PC-9 (cell line): ENCODE measurements at regions not wholly inside any gene's neighbourhood (a gene's known extent, or its start where the extent isn't known, plus 50 kb on each side); places are given as distances from the start of the nearest gene placed in this dataset.

Source experiments
- BruUV-seq: library from RNA; stranded (reverse); fragments of 400-500 nt; replicated peaks from 2 replicates; lab custom pipeline; 2021; lab: Mats Ljungman, UMichigan
- CTCF ChIA-PET: fragments of 300-600 bp; sonication (Branson Sonifier 250); formaldehyde crosslinking; loops from one replicate; lab custom pipeline; 2022; ENCODE audit warnings: antibody characterized with exemption; lab: Charles Lee
- POLR2A ChIA-PET: fragments of 300-600 bp; sonication (Branson Sonifier 250); formaldehyde crosslinking; loops from one replicate; lab custom pipeline; 2022; ENCODE audit warnings: antibody characterized with exemption; ENCODE audit not compliant: unreplicated experiment; lab: Charles Lee
- DNase-seq, 2 experiments: peaks; one replicate each; pipeline versions ENCODE4 v3.0.0 to v3.0.0-alpha.2; 2015 to 2022; ENCODE audit warnings: mixed read lengths in 1 of 2
- H2AFZ ChIP-seq: fragments of 200-600 bp; sonication (generic); 2 replicates; pipeline ENCODE4 v1.8.1; 2017; ENCODE audit warnings: antibody characterized with exemption
- H3F3A ChIP-seq: fragments of 200-600 bp; sonication (generic); 2 replicates; pipeline ENCODE4 v1.8.1; 2017; ENCODE audit warnings: antibody characterized with exemption, mild to moderate bottlenecking, low read depth; ENCODE audit not compliant: insufficient read depth
- H3K27ac ChIP-seq: fragments of 200-600 bp; sonication (generic); 2 replicates; pipeline ENCODE4 v1.6.1; 2016; ENCODE audit warnings: mixed run types
- H3K27me3 ChIP-seq: fragments of 200-600 bp; sonication (generic); 2 replicates; pipeline ENCODE4 v1.6.1; 2016; ENCODE audit warnings: low read depth, mixed run types; ENCODE audit not compliant: insufficient read depth
- H3K36me3 ChIP-seq: fragments of 200-600 bp; sonication (generic); 2 replicates; pipeline ENCODE4 v1.6.1; 2016; ENCODE audit warnings: low read depth, mixed run types
- H3K4me1 ChIP-seq: fragments of 200-600 bp; sonication (generic); replicated peaks from 2 replicates; pipeline ENCODE4 v1.6.1; 2016; ENCODE audit warnings: mixed run types; ENCODE audit not compliant: insufficient read depth
- H3K4me2 ChIP-seq: fragments of 200-600 bp; sonication (generic); 2 replicates; pipeline ENCODE4 v1.6.1; 2017; ENCODE audit warnings: mixed run types
- H3K4me3 ChIP-seq: fragments of 200-600 bp; sonication (generic); 2 replicates; pipeline ENCODE4 v1.6.1; 2016; ENCODE audit warnings: mixed run types
- H3K79me2 ChIP-seq: fragments of 200-600 bp; sonication (generic); 2 replicates; pipeline ENCODE4 v1.6.1; 2017; ENCODE audit warnings: low read depth, mixed run types
- H3K9me2 ChIP-seq: fragments of 200-600 bp; sonication (generic); 2 replicates; pipeline ENCODE4 v1.8.1; 2017; ENCODE audit warnings: mild to moderate bottlenecking; ENCODE audit not compliant: insufficient read depth
- H3K9me3 ChIP-seq: fragments of 200-600 bp; sonication (generic); 2 replicates; pipeline ENCODE4 v1.8.1; 2016; ENCODE audit warnings: low read depth; ENCODE audit not compliant: insufficient read depth
- H4K20me1 ChIP-seq: fragments of 200-600 bp; sonication (generic); 2 replicates; pipeline ENCODE4 v1.8.1; 2017; ENCODE audit not compliant: insufficient read depth
- EZH2 ChIP-seq: fragments of 200-600 bp; sonication (generic); IDR thresholded peaks from 2 replicates; pipeline ENCODE4 v1.8.0; 2017; ENCODE audit warnings: antibody characterized with exemption, low read depth
- intact Hi-C: fragments of 100-400 bp; cut with micrococcal nuclease; formaldehyde crosslinking; loops from one replicate; pipeline ENCODE4 v1.10.0; 2022; ENCODE audit not compliant: unreplicated experiment
- TF ChIP-seq, protein P1 (sequence below): fragments of 200-600 bp; sonication (generic); conservative IDR thresholded peaks from 2 replicates; pipeline ENCODE4 v1.6.1; 2017; ENCODE audit warnings: mixed run types, antibody characterized with exemption, mild to moderate bottlenecking, moderate library complexity

DNA sequence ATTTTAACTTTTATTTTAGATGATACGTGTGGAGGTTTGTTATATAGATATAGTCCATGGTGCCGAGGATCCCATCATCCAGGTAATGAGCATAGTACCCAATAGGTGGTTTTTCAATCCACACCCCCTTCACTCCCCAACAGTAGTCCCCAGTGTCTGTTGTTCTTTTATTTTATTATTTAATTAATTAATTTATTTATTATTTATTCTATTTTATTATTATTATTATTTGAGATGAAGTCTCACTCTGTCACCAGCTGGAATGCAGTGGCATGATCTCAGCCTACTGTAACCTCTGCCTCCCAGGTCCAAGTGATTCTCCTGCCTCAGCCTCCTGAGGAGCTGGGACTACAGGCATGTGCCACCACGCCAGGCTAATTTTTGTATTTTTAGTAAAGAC, 2086.2 kb downstream of the PCDH9 start:
- H3K4me2 ChIP-seq = no peak overlapping the region
- CTCF ChIA-PET = no interaction called here
- H3K9me3 ChIP-seq = no peaks in the 10 kb centered on the region
- no peaks in the 10 kb centered on the region for H3K79me2 ChIP-seq
- BruUV-seq = no TSS peak
- no peaks in the 10 kb centered on the region for H3K4me1 ChIP-seq
- H3K27me3 ChIP-seq = no peaks in the 10 kb centered on the region
- no peaks in the 10 kb centered on the region for H3K36me3 ChIP-seq
- H3K4me3 ChIP-seq = no peak overlapping the region
- H2AFZ ChIP-seq = no peak overlapping the region
- no peaks in the 10 kb centered on the region for H4K20me1 ChIP-seq
- POLR2A ChIA-PET = no interaction called here
- no peak for DNase-seq
- H3K27ac ChIP-seq = no peak overlapping the region
- intact Hi-C loops = no loop called here
- no peaks in the 10 kb centered on the region for H3F3A ChIP-seq
- TF ChIP-seq EZH2 = no peak
- TF ChIP-seq, protein P1, sequence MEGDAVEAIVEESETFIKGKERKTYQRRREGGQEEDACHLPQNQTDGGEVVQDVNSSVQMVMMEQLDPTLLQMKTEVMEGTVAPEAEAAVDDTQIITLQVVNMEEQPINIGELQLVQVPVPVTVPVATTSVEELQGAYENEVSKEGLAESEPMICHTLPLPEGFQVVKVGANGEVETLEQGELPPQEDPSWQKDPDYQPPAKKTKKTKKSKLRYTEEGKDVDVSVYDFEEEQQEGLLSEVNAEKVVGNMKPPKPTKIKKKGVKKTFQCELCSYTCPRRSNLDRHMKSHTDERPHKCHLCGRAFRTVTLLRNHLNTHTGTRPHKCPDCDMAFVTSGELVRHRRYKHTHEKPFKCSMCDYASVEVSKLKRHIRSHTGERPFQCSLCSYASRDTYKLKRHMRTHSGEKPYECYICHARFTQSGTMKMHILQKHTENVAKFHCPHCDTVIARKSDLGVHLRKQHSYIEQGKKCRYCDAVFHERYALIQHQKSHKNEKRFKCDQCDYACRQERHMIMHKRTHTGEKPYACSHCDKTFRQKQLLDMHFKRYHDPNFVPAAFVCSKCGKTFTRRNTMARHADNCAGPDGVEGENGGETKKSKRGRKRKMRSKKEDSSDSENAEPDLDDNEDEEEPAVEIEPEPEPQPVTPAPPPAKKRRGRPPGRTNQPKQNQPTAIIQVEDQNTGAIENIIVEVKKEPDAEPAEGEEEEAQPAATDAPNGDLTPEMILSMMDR = no peak
- H3K9me2 ChIP-seq = peaks cover 4% of the 10 kb centered on the region; the same call in 1 of the 2 replicates

DNA sequence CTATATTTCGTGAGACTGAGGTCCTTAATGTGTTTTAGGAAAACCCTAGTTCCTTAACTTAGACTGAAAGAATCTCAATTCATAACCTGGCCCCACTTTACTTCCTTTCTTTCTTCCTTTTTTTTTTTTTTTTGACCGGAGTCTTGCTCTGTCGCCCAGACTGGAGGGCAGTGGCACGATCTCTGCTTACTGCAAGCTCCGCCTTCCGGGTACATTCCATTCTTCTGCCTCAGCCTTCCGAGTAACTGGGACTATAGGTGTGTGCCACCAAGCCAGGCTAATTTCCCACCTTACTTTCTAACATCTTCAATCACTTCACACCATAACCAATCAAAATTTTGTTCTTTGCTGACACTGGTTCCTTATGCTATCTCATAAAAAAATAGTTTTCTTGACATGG, 2097.0 kb downstream of the PCDH9 start:
- Histone ChIP-seq H3K4me1 (no peaks in the 10 kb centered on the region), H3K9me3 (no peaks in the 10 kb centered on the region), H3K27ac (no peak overlapping the region), H3K79me2 (no peaks in the 10 kb centered on the region), H3K4me2 (no peak overlapping the region), H3K27me3 (no peaks in the 10 kb centered on the region), H3F3A (no peaks in the 10 kb centered on the region), H2AFZ (peak overlapping the region; percentile 49), H4K20me1 (no peaks in the 10 kb centered on the region), H3K9me2 (no peaks in the 10 kb centered on the region), H3K36me3 (no peaks in the 10 kb centered on the region), H3K4me3 (no peak overlapping the region)
- no peak for TF ChIP-seq EZH2
- TF ChIP-seq, protein P1 = no peak
- POLR2A ChIA-PET = no interaction called here
- CTCF ChIA-PET = no interaction called here
- intact Hi-C loops = no loop called here
- peak in 1 of 2 experiments; percentile 26 for DNase-seq
- BruUV-seq = no TSS peak

DNA sequence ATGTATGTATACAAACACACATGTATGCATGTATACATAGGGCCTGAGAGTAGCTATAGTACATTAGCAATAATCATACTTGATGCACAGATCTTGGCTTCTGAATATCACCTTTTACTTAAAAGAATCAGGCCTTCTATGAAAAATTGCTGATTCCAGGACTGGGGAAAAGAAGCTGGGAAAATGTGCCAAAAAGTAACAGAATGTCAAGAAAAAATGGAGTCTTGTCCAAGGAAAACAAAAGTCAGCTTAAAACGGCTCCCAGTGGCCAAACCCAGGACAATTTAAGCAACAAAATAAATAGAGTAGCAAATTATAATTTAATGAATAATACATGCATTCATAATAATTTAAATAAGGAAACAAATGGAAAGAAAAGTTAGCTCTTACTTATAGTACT, 2104.9 kb downstream of the PCDH9 start:
- no peak overlapping the region for H3K4me2 ChIP-seq
- TF ChIP-seq, protein P1 = no peak
- no peak for TF ChIP-seq EZH2
- H2AFZ ChIP-seq = no peak overlapping the region
- no peaks in the 10 kb centered on the region; the same call in 1 of the 2 replicates for H3K9me2 ChIP-seq
- H3K27me3 ChIP-seq = no peaks in the 10 kb centered on the region
- no peak overlapping the region for H3K27ac ChIP-seq
- POLR2A ChIA-PET = no interaction called here
- no peaks in the 10 kb centered on the region for H3K9me3 ChIP-seq
- BruUV-seq = no TSS peak
- H3K4me3 ChIP-seq = no peak overlapping the region
- no peak for DNase-seq
- no peaks in the 10 kb centered on the region for H3K36me3 ChIP-seq
- CTCF ChIA-PET = no interaction called here
- H3K4me1 ChIP-seq = no peaks in the 10 kb centered on the region
- intact Hi-C loops = no loop called here
- no peaks in the 10 kb centered on the region for H4K20me1 ChIP-seq
- H3K79me2 ChIP-seq = no peaks in the 10 kb centered on the region
- H3F3A ChIP-seq = no peaks in the 10 kb centered on the region
